ENCODE measurements at regions not wholly inside any gene's neighbourhood (a gene's known extent, or its start where the extent isn't known, plus 50 kb on each side); places are given as distances from the start of the nearest gene placed in this dataset.

DNA sequence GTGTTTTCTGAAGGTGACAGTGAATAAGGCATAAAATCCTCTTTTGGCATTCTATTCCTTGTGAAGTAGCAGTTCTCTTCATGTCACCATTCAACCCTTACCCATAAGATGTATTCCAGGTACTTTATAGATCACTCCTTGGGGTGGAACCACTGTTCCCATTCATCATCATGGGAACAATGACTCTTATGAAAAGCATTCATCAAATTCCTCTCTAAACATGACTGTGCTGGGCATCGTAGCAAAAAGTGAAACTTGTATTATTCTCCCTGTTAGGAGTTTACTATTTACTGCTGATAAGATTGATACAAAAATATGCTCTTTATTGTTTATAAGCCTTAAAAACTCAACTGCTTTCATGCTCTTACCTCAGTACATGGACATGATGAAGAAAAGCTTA, 793.4 kb downstream of the LIG4 start:
- H3K4me1 Mint-ChIP-seq (ENCODE audit: low read depth), result no peaks in the 10 kb centered on the region
- peaks cover 7% of the 10 kb centered on the region for H3K9me3 Mint-ChIP-seq (ENCODE audit: low read depth)
- H3K27me3 Mint-ChIP-seq, result no peaks in the 10 kb centered on the region
- H3K27ac Mint-ChIP-seq, result no peak overlapping the region
- no peak for TF ChIP-seq CTCF (IDR thresholded peaks at IDR 0.05; ENCODE audit: unreplicated experiment)
- no peaks in the 10 kb centered on the region for H3K36me3 Mint-ChIP-seq (ENCODE audit: insufficient read depth)
- no peak for DNase-seq (ENCODE audit: low spot score, unreplicated experiment)
- H3K4me3 Mint-ChIP-seq (ENCODE audit: low read depth), result no peak overlapping the region

GRCh38 chr13:107421028-107421427, 794.3 kb downstream of the LIG4 start:
- Mint-ChIP-seq H3K9me3 (ENCODE audit: low read depth) (peaks cover 7% of the 10 kb centered on the region), H3K4me3 (ENCODE audit: low read depth) (no peak overlapping the region), H3K4me1 (ENCODE audit: low read depth) (no peaks in the 10 kb centered on the region), H3K27me3 (no peaks in the 10 kb centered on the region), H3K36me3 (ENCODE audit: insufficient read depth) (no peaks in the 10 kb centered on the region), H3K27ac (no peak overlapping the region)
- no peak for TF ChIP-seq CTCF (IDR thresholded peaks at IDR 0.05; ENCODE audit: unreplicated experiment)
- no peak for DNase-seq (ENCODE audit: low spot score, unreplicated experiment)

DNA sequence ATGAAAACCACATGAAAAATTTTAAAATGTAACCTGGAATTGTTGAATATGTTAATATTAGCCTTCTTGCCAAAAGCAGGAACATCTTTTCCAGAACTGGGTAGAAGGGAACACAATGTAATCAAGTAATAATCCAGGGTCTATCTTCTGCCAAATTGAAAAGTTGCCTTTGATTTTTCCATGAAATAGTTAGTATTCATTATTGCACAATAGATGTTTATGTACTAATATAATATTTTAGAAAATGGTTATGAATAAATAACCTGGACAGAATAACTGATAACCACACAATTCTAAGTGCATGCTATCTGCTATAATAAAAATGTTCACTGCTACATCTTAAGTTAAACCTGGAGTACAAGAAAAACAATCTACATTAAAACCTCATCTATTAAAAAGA, 802.3 kb downstream of the LIG4 start:
- H3K4me3 Mint-ChIP-seq (ENCODE audit: low read depth), result no peak overlapping the region
- DNase-seq (ENCODE audit: low spot score, unreplicated experiment), result no peak
- H3K4me1 Mint-ChIP-seq (ENCODE audit: low read depth), result peaks cover 6% of the 10 kb centered on the region
- H3K27ac Mint-ChIP-seq, result no peak overlapping the region
- TF ChIP-seq CTCF (IDR thresholded peaks at IDR 0.05; ENCODE audit: unreplicated experiment), result no peak
- H3K27me3 Mint-ChIP-seq, result no peaks in the 10 kb centered on the region
- H3K9me3 Mint-ChIP-seq (ENCODE audit: low read depth), result no peaks in the 10 kb centered on the region
- no peaks in the 10 kb centered on the region for H3K36me3 Mint-ChIP-seq (ENCODE audit: insufficient read depth)

DNA sequence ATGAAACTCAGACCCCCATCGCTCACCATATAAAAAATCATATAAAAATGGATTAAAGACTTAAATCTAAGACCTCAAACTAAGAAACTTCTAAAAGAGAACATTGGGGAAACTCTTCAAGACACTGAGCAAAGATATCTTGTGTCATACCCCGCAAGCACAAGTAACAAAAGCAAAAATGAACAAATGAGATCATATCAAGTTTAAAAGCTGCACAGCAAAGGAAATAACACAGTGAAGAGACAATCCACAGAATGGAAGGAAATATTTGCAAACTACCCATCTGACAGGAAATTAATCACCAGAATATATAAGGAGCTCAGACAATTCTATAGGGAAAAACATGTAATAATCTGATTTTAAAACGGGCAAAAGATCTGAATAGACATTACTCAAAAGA, 808.3 kb downstream of the LIG4 start:
- Mint-ChIP-seq H3K4me1 (ENCODE audit: low read depth) (peaks cover 6% of the 10 kb centered on the region), H3K36me3 (ENCODE audit: insufficient read depth) (no peaks in the 10 kb centered on the region), H3K4me3 (ENCODE audit: low read depth) (no peak overlapping the region), H3K9me3 (ENCODE audit: low read depth) (peaks cover 6% of the 10 kb centered on the region), H3K27me3 (no peaks in the 10 kb centered on the region), H3K27ac (no peak overlapping the region)
- TF ChIP-seq CTCF (IDR thresholded peaks at IDR 0.05; ENCODE audit: unreplicated experiment), result no peak
- DNase-seq (ENCODE audit: low spot score, unreplicated experiment), result no peak

- Mint-ChIP-seq H3K4me1 (ENCODE audit: low read depth) (peaks cover 20% of the 10 kb centered on the region), H3K27ac (no peak overlapping the region), H3K36me3 (ENCODE audit: insufficient read depth) (no peaks in the 10 kb centered on the region), H3K27me3 (no peaks in the 10 kb centered on the region), H3K4me3 (ENCODE audit: low read depth) (no peak overlapping the region), H3K9me3 (ENCODE audit: low read depth) (peaks cover 4% of the 10 kb centered on the region)
- TF ChIP-seq CTCF (IDR thresholded peaks at IDR 0.05; ENCODE audit: unreplicated experiment), result no peak
- no peak for DNase-seq (ENCODE audit: low spot score, unreplicated experiment)
Measured at GRCh38 chr13:107395927-107396662, 819.2 kb downstream of the LIG4 start.

Data from progenitor cell of endocrine pancreas (in vitro differentiated cells).